ENCODE measurements at regions not wholly inside any gene's neighbourhood (a gene's known extent, or its start where the extent isn't known, plus 50 kb on each side); places are given as distances from the start of the nearest gene placed in this dataset.
"Not testable (repeated sequence)": the region's sequence is repeated elsewhere in the genome, so short reads cannot be mapped to it uniquely, and the experiment has no call there.

GRCh38 chr18:73340135-73340977 lies 472.6 kb upstream of the NETO1 start:
- no peaks in the 10 kb centered on the region for H3K27me3 ChIP-seq (ENCODE audit: low read depth)
- H3K36me3 ChIP-seq, result no peaks in the 10 kb centered on the region
- TF ChIP-seq CTCF (IDR thresholded peaks at IDR 0.05; ENCODE audit: borderline replicate concordance), result no peak
- no peaks in the 10 kb centered on the region for H3K4me1 ChIP-seq
- intact Hi-C loops (cut with micrococcal nuclease), result no loop called here
- no peak for DNase-seq
- no peaks in the 10 kb centered on the region for H3K9me3 ChIP-seq (replicated peaks)
- no peak overlapping the region for H3K27ac ChIP-seq (replicated peaks)
- no peak overlapping the region for H3K4me3 ChIP-seq

- no peaks in the 10 kb centered on the region for H3K4me1 ChIP-seq
- no peak overlapping the region for H3K4me3 ChIP-seq
- no peaks in the 10 kb centered on the region for H3K27me3 ChIP-seq (ENCODE audit: low read depth)
- H3K27ac ChIP-seq (replicated peaks), result no peak overlapping the region
- no peak for DNase-seq
- no peaks in the 10 kb centered on the region for H3K9me3 ChIP-seq (replicated peaks)
- no peak for TF ChIP-seq CTCF (IDR thresholded peaks at IDR 0.05; ENCODE audit: borderline replicate concordance)
- no peaks in the 10 kb centered on the region for H3K36me3 ChIP-seq
- intact Hi-C loops (cut with micrococcal nuclease), result no loop called here
Measured at GRCh38 chr18:73331212-73331772, 463.5 kb upstream of the NETO1 start.

- not testable (repeated sequence) for DNase-seq
Measured at GRCh38 chr18:73330106-73330505, 462.3 kb upstream of the NETO1 start.

GRCh38 chr18:73324187-73324831 lies 456.5 kb upstream of the NETO1 start:
- DNase-seq; H3K36me3 ChIP-seq; H3K27me3 ChIP-seq (ENCODE audit: low read depth); H3K4me3 ChIP-seq; H3K27ac ChIP-seq (replicated peaks); intact Hi-C loops (cut with micrococcal nuclease); H3K4me1 ChIP-seq; H3K9me3 ChIP-seq (replicated peaks): not testable (repeated sequence)

More at GRCh38 chr18:73330106-73330505, 462.3 kb upstream of the NETO1 start:
- H3K9me3 ChIP-seq (replicated peaks); H3K4me3 ChIP-seq; H3K36me3 ChIP-seq; intact Hi-C loops (cut with micrococcal nuclease); H3K27ac ChIP-seq (replicated peaks); H3K27me3 ChIP-seq (ENCODE audit: low read depth); H3K4me1 ChIP-seq: not testable (repeated sequence)

- peak; percentile 15 for DNase-seq
- TF ChIP-seq CTCF (IDR thresholded peaks at IDR 0.05; ENCODE audit: borderline replicate concordance), result no peak
- Histone ChIP-seq H3K4me1 (peaks cover 25% of the 10 kb centered on the region), H3K36me3 (no peaks in the 10 kb centered on the region), H3K27me3 (ENCODE audit: low read depth) (no peaks in the 10 kb centered on the region), H3K4me3 (no peak overlapping the region), H3K9me3 (replicated peaks) (no peaks in the 10 kb centered on the region), H3K27ac (replicated peaks) (peak overlapping the region; percentile 68)
- intact Hi-C loops (cut with micrococcal nuclease), result no loop called here
Measured at GRCh38 chr18:73318739-73319479, 451.1 kb upstream of the NETO1 start.

- no peak for DNase-seq
- no peaks in the 10 kb centered on the region for H3K27me3 ChIP-seq (ENCODE audit: low read depth)
- peak overlapping the region; percentile 47 for H3K27ac ChIP-seq (replicated peaks)
- no peaks in the 10 kb centered on the region for H3K36me3 ChIP-seq
- intact Hi-C loops (cut with micrococcal nuclease), result no loop called here
- H3K4me3 ChIP-seq, result no peak overlapping the region
- H3K4me1 ChIP-seq, result peaks cover 25% of the 10 kb centered on the region
- no peaks in the 10 kb centered on the region for H3K9me3 ChIP-seq (replicated peaks)
- TF ChIP-seq CTCF (IDR thresholded peaks at IDR 0.05; ENCODE audit: borderline replicate concordance), result no peak
Measured at GRCh38 chr18:73316513-73316912, 448.7 kb upstream of the NETO1 start.

Data from left ventricle myocardium inferior (tissue), 1 donor.